K562 (cell line): ENCODE measurements at regions not wholly inside any gene's neighbourhood (a gene's known extent, or its start where the extent isn't known, plus 50 kb on each side); places are given as distances from the start of the nearest gene placed in this dataset.

ENCODE experiments used
- ATAC-seq: fragments of 200-7000 bp; cut with Tn5 transposase; 3 replicates; pipeline ENCODE4 v1.9.1; 2020; ENCODE audit warnings: moderate library complexity
- BruUV-seq: library from RNA; stranded (reverse); fragments of 400-500 nt; replicated peaks from 2 replicates; lab custom pipeline; 2021; lab: Mats Ljungman, UMichigan
- CTCF ChIA-PET: fragments of 300-600 bp; formaldehyde crosslinking; extraction: SDS; loops from one replicate; lab custom pipeline; 2021; ENCODE audit warnings: low intra/inter-chr PET ratio; lab: Yijun Ruan, JAX
- POLR2A ChIA-PET: fragments of 300-600, 350-650 bp; sonication (Branson Sonifier 250); formaldehyde crosslinking; extraction: SDS; loops from one replicate; lab custom pipeline; 2021; ENCODE audit warnings: antibody characterized with exemption, inconsistent platforms; lab: Yijun Ruan, JAX
- DNase-seq, 4 experiments: peaks; one replicate each; pipeline versions ENCODE4 v3.0.0 to v3.0.0-alpha.2; 2011 to 2018; ENCODE audit warnings: low spot score in 3 of 4, mixed read lengths in 3 of 4; ENCODE audit errors: extremely low read depth in 1 of 4
- FAIRE-seq: peaks from 2 replicates; lab custom pipeline; 2011; peaks lifted over from hg19 to GRCh38; lab: Jason Lieb, UNC
- H2AFZ ChIP-seq: 2 replicates; pipeline ENCODE4 v1.6.0; 2011; ENCODE audit warnings: low read depth, low read length, control low read depth, inconsistent platforms
- H3K27ac ChIP-seq: fragments of 200-600 bp; 3 replicates; pipeline ENCODE4 v1.8.0; 2011; ENCODE audit warnings: low read depth, mild to moderate bottlenecking, control low read depth, inconsistent platforms, low read length, moderate library complexity, mixed read lengths; ENCODE audit errors: extremely low read depth
- H3K27me3 ChIP-seq, 2 experiments: fragments of 300-600 bp in 1 of 2; 2 replicates in 1 of 2; 3 replicates in 1 of 2; pipeline versions ENCODE4 v1.6.0 to v1.8.0; 2011; ENCODE audit warnings: inconsistent platforms in 2 of 2, low read length in 2 of 2, mild to moderate bottlenecking in 1 of 2, mixed read lengths in 1 of 2, moderate library complexity in 1 of 2; ENCODE audit not compliant: control insufficient read depth in 2 of 2, insufficient read depth in 2 of 2
- H3K36me3 ChIP-seq: fragments of 300-600 bp; 3 replicates; pipeline ENCODE4 v1.8.0; 2011; ENCODE audit warnings: mild to moderate bottlenecking, low read length, inconsistent platforms; ENCODE audit not compliant: control insufficient read depth, insufficient read depth
- H3K4me1 ChIP-seq, 2 experiments: fragments of 200-600 bp in 1 of 2; replicated peaks in 1 of 2; 2 replicates in 1 of 2; 3 replicates in 1 of 2; pipeline versions ENCODE4 v1.5.1 to v1.8.0; 2011; ENCODE audit warnings: inconsistent platforms in 2 of 2, low read length in 2 of 2, mild to moderate bottlenecking in 1 of 2, mixed read lengths in 1 of 2, moderate library complexity in 1 of 2; ENCODE audit not compliant: control insufficient read depth in 2 of 2, insufficient read depth in 2 of 2
- H3K4me2 ChIP-seq: 2 replicates; pipeline ENCODE4 v1.6.1; 2011; ENCODE audit warnings: low read length, control low read depth, inconsistent platforms, mixed read lengths; ENCODE audit not compliant: insufficient read depth
- H3K4me3 ChIP-seq: fragments of 200-600 bp; sonication (generic), shearing (Covaris generic); 2 replicates; pipeline ENCODE4 v1.5.1; 2016; ENCODE audit warnings: control low read depth, inconsistent platforms
- H3K79me2 ChIP-seq: fragments of 200-600 bp; 3 replicates; pipeline ENCODE4 v1.8.0; 2011; ENCODE audit warnings: low read length, inconsistent platforms; ENCODE audit not compliant: control insufficient read depth, insufficient read depth
- H3K9ac ChIP-seq, 2 experiments: 2 replicates each; pipeline versions ENCODE4 v1.6.0 to v1.6.1; 2011; ENCODE audit warnings: low read depth in 2 of 2, low read length in 2 of 2, control low read depth in 1 of 2, inconsistent platforms in 1 of 2, mild to moderate bottlenecking in 1 of 2, mixed read lengths in 1 of 2; ENCODE audit not compliant: insufficient read depth in 1 of 2
- H3K9me1 ChIP-seq: one replicate; pipeline ENCODE4 v1.6.0; 2011; ENCODE audit warnings: inconsistent platforms, mild to moderate bottlenecking, low read length, moderate library complexity; ENCODE audit not compliant: control insufficient read depth, insufficient read depth
- H3K9me3 ChIP-seq: replicated peaks from 2 replicates; pipeline ENCODE4 v1.5.1; 2011; ENCODE audit warnings: low read depth, low read length, inconsistent platforms; ENCODE audit not compliant: control insufficient read depth, insufficient read depth
- H4K20me1 ChIP-seq: replicated peaks from 2 replicates; pipeline ENCODE4 v1.6.1; 2011; ENCODE audit warnings: low read length, inconsistent platforms, mixed read lengths; ENCODE audit not compliant: control insufficient read depth, insufficient read depth
- ASH1L ChIP-seq: fragments of 450-650 bp; IDR thresholded peaks from 2 replicates; pipeline ENCODE4 v1.6.1; 2018; ENCODE audit warnings: borderline replicate concordance, mild to moderate bottlenecking, low read depth; ENCODE audit not compliant: partially characterized antibody
- C11orf30 ChIP-seq: fragments of 450-650 bp; IDR thresholded peaks from 2 replicates; pipeline ENCODE4 v1.6.1; 2016; ENCODE audit warnings: low read depth, mild to moderate bottlenecking
- CEBPZ ChIP-seq: fragments of 150-350 bp; IDR thresholded peaks from 2 replicates; pipeline ENCODE4 v1.6.1; 2014; ENCODE audit warnings: low read depth, mild to moderate bottlenecking, low read length, borderline replicate concordance
- EHMT2 ChIP-seq: fragments of 450-650 bp; IDR thresholded peaks from 2 replicates; pipeline ENCODE4 v1.6.1; 2018; ENCODE audit warnings: antibody characterized with exemption
- HDAC1 ChIP-seq, 2 experiments: fragments of 450-650 bp; IDR thresholded peaks; 2 replicates each; pipeline ENCODE4 v1.6.1; 2016 to 2017; ENCODE audit warnings: inconsistent platforms in 1 of 2, mild to moderate bottlenecking in 1 of 2, moderate library complexity in 1 of 2
- HDAC3 ChIP-seq: fragments of 450-650 bp; IDR thresholded peaks from 2 replicates; pipeline ENCODE4 v1.6.1; 2018; ENCODE audit warnings: borderline replicate concordance, mild to moderate bottlenecking, moderate library complexity; ENCODE audit not compliant: partially characterized antibody
- IFI16 ChIP-seq: fragments of 250-450 bp; sonication (Bioruptor Pico); IDR thresholded peaks from 2 replicates; pipeline ENCODE4 v2.1.2; 2022; ENCODE audit warnings: mild to moderate bottlenecking, inconsistent platforms
- NCOR1 ChIP-seq: fragments of 450-650 bp; IDR thresholded peaks from 2 replicates; pipeline ENCODE4 v1.6.1; 2016; ENCODE audit warnings: mild to moderate bottlenecking, moderate library complexity
- POLR2G ChIP-seq: fragments of 200-400 bp; formaldehyde crosslinking; IDR thresholded peaks from 2 replicates; pipeline ENCODE4 v1.6.1; 2017; ENCODE audit warnings: low read depth, mild to moderate bottlenecking, antibody characterized with exemption, low read length, moderate library complexity
- RNF219 ChIP-seq: fragments of 250-450 bp; sonication (Bioruptor Pico); IDR thresholded peaks from 2 replicates; pipeline ENCODE4 v1.5.0; 2022; ENCODE audit warnings: mild to moderate bottlenecking
- SP1 ChIP-seq: sonication (generic); formaldehyde crosslinking; IDR thresholded peaks from 2 replicates; pipeline ENCODE4 v1.8.1; 2022; ENCODE audit warnings: mild to moderate bottlenecking, missing genetic modification reagents
- THRA ChIP-seq: fragments of 450-650 bp; IDR thresholded peaks from 2 replicates; pipeline ENCODE4 v1.6.1; 2017; ENCODE audit warnings: mild to moderate bottlenecking, moderate library complexity
- ZBTB26 ChIP-seq: fragments of 450-650 bp; formaldehyde crosslinking; IDR thresholded peaks from 2 replicates; pipeline ENCODE4 v1.4.0; 2022; ENCODE audit warnings: missing genetic modification characterization
- ZNF174 ChIP-seq: fragments of 250-450 bp; sonication (Bioruptor Pico); IDR thresholded peaks from 2 replicates; pipeline ENCODE4 v1.4.0; 2020; ENCODE audit warnings: mild to moderate bottlenecking
- ZSCAN29 ChIP-seq: fragments of 450-650 bp; IDR thresholded peaks from 2 replicates; pipeline ENCODE4 v1.6.1; 2017
- WGBS: fragments of 100-300 bp; shearing (Covaris generic); methylation state at CpG from one replicate; pipeline ENCODE4 v1.1.6; 2016; ENCODE audit warnings: low coverage, mixed read lengths; ENCODE audit not compliant: insufficient coverage; ENCODE audit errors: missing lambda C conversion rate; 5-methylcytosine and 5-hydroxymethylcytosine counted together
- in situ Hi-C: fragments of 300-500 bp; cut with MboI; formaldehyde crosslinking; loops from 4 replicates; pipeline ENCODE4 v1.15.0; 2018; ENCODE audit warnings: inconsistent platforms, mixed read lengths
- intact Hi-C: fragments of 100-400 bp; cut with micrococcal nuclease; formaldehyde crosslinking; loops from 2 replicates; pipeline ENCODE4 v1.14.2; 2022

- Histone ChIP-seq H3K27ac (peak overlapping the region; percentile 73; the same call in 1 of the 3 replicates), H3K4me1 (peaks cover 0 to 7% of the 10 kb centered on the region in 2 experiments; a peak in 2 of 5 replicates), H3K79me2 (no peaks in the 10 kb centered on the region), H3K9me3 (no peaks in the 10 kb centered on the region; the same call in 1 of the 2 replicates), H3K9ac (no peak overlapping the region), H3K4me3 (no peak overlapping the region), H3K27me3 (no peaks in the 10 kb centered on the region), H3K36me3 (no peaks in the 10 kb centered on the region), H4K20me1 (no peaks in the 10 kb centered on the region), H2AFZ (peak overlapping the region; percentile 0), H3K9me1 (no peaks in the 10 kb centered on the region), H3K4me2 (no peak overlapping the region)
- intact Hi-C loops: no loop called here
- FAIRE-seq: no peak
- no peak for ATAC-seq
- TF ChIP-seq ASH1L: no peak
- TF ChIP-seq RNF219 (CRISPR knock-in tag): no peak
- TF ChIP-seq C11orf30: no peak
- no peak for TF ChIP-seq IFI16 (CRISPR knock-in tag)
- no peak for TF ChIP-seq NCOR1
- no peak for TF ChIP-seq ZSCAN29
- no peak for TF ChIP-seq HDAC3
- no peak for TF ChIP-seq SP1 (CRISPR knock-in tag)
- no peak for TF ChIP-seq CEBPZ
- TF ChIP-seq EHMT2: no peak
- TF ChIP-seq HDAC1 (IDR thresholded peaks at IDR 0.05): no peak
- no peak for TF ChIP-seq POLR2G
- no peak for TF ChIP-seq THRA
- TF ChIP-seq ZBTB26: no peak
- TF ChIP-seq ZNF174 (CRISPR knock-in tag): no peak
- ChIA-PET POLR2A (no interaction called here), CTCF (no interaction called here)
- 41% methylated on average over 6 of the region's 6 CpGs for whole genome bisulfite sequencing
- no TSS peak for BruUV-seq
- no peak for DNase-seq
- in situ Hi-C loops: no loop called here
These were observed 267.5 kb downstream of the GPD2 start for GRCh38 chr2:156703642-156704041.
